Hepatocyte (in vitro differentiated cells): ENCODE measurements at regions not wholly inside any gene's neighbourhood (a gene's known extent, or its start where the extent isn't known, plus 50 kb on each side); places are given as distances from the start of the nearest gene placed in this dataset.

Source experiments
- DNase-seq: peaks from one replicate; pipeline ENCODE4 v3.0.0-alpha.2; 2016; ENCODE audit warnings: low spot score
- H2AFZ ChIP-seq: fragments of 200-600 bp; sonication (generic); 2 replicates; pipeline ENCODE4 v1.6.0; 2016; ENCODE audit warnings: antibody characterized with exemption, mild to moderate bottlenecking
- H3K27ac ChIP-seq: fragments of 200-600 bp; sonication (generic); 2 replicates; pipeline ENCODE4 v1.5.1; 2016; ENCODE audit warnings: mild to moderate bottlenecking
- H3K27me3 ChIP-seq: fragments of 200-600 bp; sonication (generic); 2 replicates; pipeline ENCODE4 v1.6.1; 2016
- H3K36me3 ChIP-seq: fragments of 200-600 bp; sonication (generic); replicated peaks from 2 replicates; pipeline ENCODE4 v1.5.1; 2016; ENCODE audit warnings: low read depth; ENCODE audit not compliant: insufficient read depth
- H3K4me1 ChIP-seq: fragments of 200-600 bp; sonication (generic); 2 replicates; pipeline ENCODE4 v1.5.1; 2016; ENCODE audit warnings: mild to moderate bottlenecking, moderate library complexity; ENCODE audit not compliant: insufficient read depth
- H3K4me2 ChIP-seq: fragments of 200-600 bp; sonication (generic); 2 replicates; pipeline ENCODE4 v1.6.0; 2016
- H3K4me3 ChIP-seq: fragments of 200-600 bp; sonication (generic); 2 replicates; pipeline ENCODE4 v1.5.1; 2016; ENCODE audit warnings: mild to moderate bottlenecking
- H3K79me2 ChIP-seq: fragments of 200-600 bp; sonication (generic); 2 replicates; pipeline ENCODE4 v1.6.0; 2017; ENCODE audit warnings: mild to moderate bottlenecking
- H3K9me2 ChIP-seq: fragments of 200-600 bp; sonication (generic); replicated peaks from 2 replicates; pipeline ENCODE4 v1.6.0; 2017; ENCODE audit warnings: mild to moderate bottlenecking; ENCODE audit not compliant: insufficient read depth
- H3K9me3 ChIP-seq: fragments of 200-600 bp; sonication (generic); 2 replicates; pipeline ENCODE4 v1.5.1; 2016; ENCODE audit warnings: low read depth, mild to moderate bottlenecking
- H4K20me1 ChIP-seq: fragments of 200-600 bp; sonication (generic); 2 replicates; pipeline ENCODE4 v1.6.0; 2016; ENCODE audit warnings: mild to moderate bottlenecking; ENCODE audit not compliant: insufficient read depth, poor library complexity, severe bottlenecking
- CTCF ChIP-seq: fragments of 200-600 bp; sonication (generic); IDR thresholded peaks from 2 replicates; pipeline ENCODE4 v1.5.1; 2016; ENCODE audit warnings: antibody characterized with exemption, mild to moderate bottlenecking; ENCODE audit not compliant: poor library complexity
- EZH2 ChIP-seq: fragments of 200-600 bp; sonication (generic); IDR thresholded peaks from 2 replicates; pipeline ENCODE4 v1.6.1; 2016; ENCODE audit warnings: antibody characterized with exemption, mild to moderate bottlenecking, borderline replicate concordance
- EZH2phosphoT487 ChIP-seq: fragments of 200-600 bp; sonication (generic); IDR thresholded peaks from one replicate; pipeline ENCODE4 v1.6.1; 2018; ENCODE audit warnings: antibody characterized with exemption, mild to moderate bottlenecking, low read depth, moderate library complexity; ENCODE audit not compliant: unreplicated experiment, severe bottlenecking
- WGBS: methylation state at CpG from one replicate; pipeline ENCODE4 v1.1.6; 2016; ENCODE audit warnings: low lambda C conversion rate; ENCODE audit errors: missing lambda C conversion rate; 5-methylcytosine and 5-hydroxymethylcytosine counted together

DNA sequence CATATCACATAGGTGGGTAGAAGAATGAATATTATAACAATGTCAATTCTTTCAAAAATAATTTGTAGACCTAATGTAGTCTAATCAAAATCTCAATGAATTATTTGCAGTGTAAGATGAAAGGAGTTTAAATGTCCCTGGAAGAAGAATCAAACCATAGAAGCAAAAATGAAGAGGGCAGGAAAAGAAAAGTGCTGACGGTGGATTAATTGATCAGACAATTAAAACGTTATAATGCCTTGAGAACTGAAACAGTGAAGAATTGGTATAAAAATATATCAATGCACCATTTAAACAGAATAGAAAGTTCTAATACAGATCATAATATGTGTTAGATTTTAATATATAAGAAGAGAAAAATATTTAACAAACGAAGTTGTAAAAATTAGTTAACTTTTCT is 109.8 kb downstream of the TYW3 start:
- H3K27ac ChIP-seq, result no peak overlapping the region
- no peak overlapping the region for H2AFZ ChIP-seq
- no peak overlapping the region for H3K4me3 ChIP-seq
- no peaks in the 10 kb centered on the region for H3K36me3 ChIP-seq
- no peak for DNase-seq
- no peaks in the 10 kb centered on the region for H4K20me1 ChIP-seq
- H3K27me3 ChIP-seq, result no peaks in the 10 kb centered on the region
- 78% methylated on average over 3 of the region's 3 CpGs for WGBS
- H3K4me2 ChIP-seq, result no peak overlapping the region
- H3K9me3 ChIP-seq, result no peaks in the 10 kb centered on the region
- H3K4me1 ChIP-seq, result no peaks in the 10 kb centered on the region
- TF ChIP-seq CTCF (no peak), EZH2 (no peak), EZH2phosphoT487 (no peak)
- no peaks in the 10 kb centered on the region for H3K9me2 ChIP-seq
- no peaks in the 10 kb centered on the region for H3K79me2 ChIP-seq

DNA sequence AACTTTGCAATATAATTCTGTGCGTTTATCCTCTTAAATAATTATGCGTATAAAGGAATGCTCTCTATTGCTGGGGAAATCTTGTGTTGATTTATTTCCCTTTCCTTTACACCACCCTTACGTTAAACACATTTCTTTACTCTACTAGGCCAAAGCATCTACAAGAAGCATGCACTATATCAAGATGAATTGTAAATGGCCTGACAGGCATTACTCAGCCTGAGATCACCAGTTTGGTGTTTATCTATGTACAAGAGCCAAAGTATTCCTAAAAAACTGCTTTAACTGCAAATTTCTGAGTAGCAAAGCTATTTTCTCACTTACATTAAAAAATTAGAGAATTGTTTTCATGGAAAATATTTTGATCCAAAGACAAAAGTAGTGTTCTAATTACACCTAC is 114.8 kb downstream of the TYW3 start:
- WGBS, result 59% methylated on average over 3 of the region's 3 CpGs

GRCh38 chr1:74853756-74854155 is 120.8 kb downstream of the TYW3 start:
- H3K27me3 ChIP-seq, result no peaks in the 10 kb centered on the region
- no peaks in the 10 kb centered on the region for H3K36me3 ChIP-seq
- H3K79me2 ChIP-seq, result no peaks in the 10 kb centered on the region
- H4K20me1 ChIP-seq, result no peaks in the 10 kb centered on the region
- no peak overlapping the region for H3K4me2 ChIP-seq
- no peak for TF ChIP-seq EZH2phosphoT487
- no peak for TF ChIP-seq EZH2
- no peak for TF ChIP-seq CTCF
- no peak overlapping the region for H3K4me3 ChIP-seq
- H3K9me2 ChIP-seq, result no peaks in the 10 kb centered on the region
- H3K4me1 ChIP-seq, result no peaks in the 10 kb centered on the region
- H2AFZ ChIP-seq, result no peak overlapping the region
- DNase-seq, result no peak
- WGBS, result 81% methylated on average over 3 of the region's 3 CpGs
- no peaks in the 10 kb centered on the region for H3K9me3 ChIP-seq
- H3K27ac ChIP-seq, result no peak overlapping the region

More for the DNA sequence above, 114.8 kb downstream of the TYW3 start:
- Histone ChIP-seq H3K9me3 (no peaks in the 10 kb centered on the region), H3K79me2 (no peaks in the 10 kb centered on the region), H3K4me2 (no peak overlapping the region), H3K4me3 (no peak overlapping the region), H3K27me3 (no peaks in the 10 kb centered on the region), H2AFZ (no peak overlapping the region), H3K4me1 (no peaks in the 10 kb centered on the region), H3K9me2 (no peaks in the 10 kb centered on the region), H3K27ac (no peak overlapping the region), H3K36me3 (no peaks in the 10 kb centered on the region), H4K20me1 (no peaks in the 10 kb centered on the region)
- TF ChIP-seq EZH2 (no peak), EZH2phosphoT487 (no peak), CTCF (no peak)
- no peak for DNase-seq

GRCh38 chr1:74856174-74856573 is 123.2 kb downstream of the TYW3 start:
- Histone ChIP-seq H3K27ac (no peak overlapping the region), H3K9me3 (no peaks in the 10 kb centered on the region), H3K4me3 (no peak overlapping the region), H3K27me3 (no peaks in the 10 kb centered on the region), H3K9me2 (no peaks in the 10 kb centered on the region), H2AFZ (no peak overlapping the region), H3K36me3 (no peaks in the 10 kb centered on the region), H3K79me2 (no peaks in the 10 kb centered on the region), H4K20me1 (no peaks in the 10 kb centered on the region), H3K4me1 (no peaks in the 10 kb centered on the region), H3K4me2 (no peak overlapping the region)
- no peak for DNase-seq
- WGBS, result 50% methylated on average over 1 of the region's 1 CpG
- TF ChIP-seq EZH2phosphoT487 (no peak), EZH2 (no peak), CTCF (no peak)
